ENCODE measurements at regions not wholly inside any gene's neighbourhood (a gene's known extent, or its start where the extent isn't known, plus 50 kb on each side); places are given as distances from the start of the nearest gene placed in this dataset.

DNA sequence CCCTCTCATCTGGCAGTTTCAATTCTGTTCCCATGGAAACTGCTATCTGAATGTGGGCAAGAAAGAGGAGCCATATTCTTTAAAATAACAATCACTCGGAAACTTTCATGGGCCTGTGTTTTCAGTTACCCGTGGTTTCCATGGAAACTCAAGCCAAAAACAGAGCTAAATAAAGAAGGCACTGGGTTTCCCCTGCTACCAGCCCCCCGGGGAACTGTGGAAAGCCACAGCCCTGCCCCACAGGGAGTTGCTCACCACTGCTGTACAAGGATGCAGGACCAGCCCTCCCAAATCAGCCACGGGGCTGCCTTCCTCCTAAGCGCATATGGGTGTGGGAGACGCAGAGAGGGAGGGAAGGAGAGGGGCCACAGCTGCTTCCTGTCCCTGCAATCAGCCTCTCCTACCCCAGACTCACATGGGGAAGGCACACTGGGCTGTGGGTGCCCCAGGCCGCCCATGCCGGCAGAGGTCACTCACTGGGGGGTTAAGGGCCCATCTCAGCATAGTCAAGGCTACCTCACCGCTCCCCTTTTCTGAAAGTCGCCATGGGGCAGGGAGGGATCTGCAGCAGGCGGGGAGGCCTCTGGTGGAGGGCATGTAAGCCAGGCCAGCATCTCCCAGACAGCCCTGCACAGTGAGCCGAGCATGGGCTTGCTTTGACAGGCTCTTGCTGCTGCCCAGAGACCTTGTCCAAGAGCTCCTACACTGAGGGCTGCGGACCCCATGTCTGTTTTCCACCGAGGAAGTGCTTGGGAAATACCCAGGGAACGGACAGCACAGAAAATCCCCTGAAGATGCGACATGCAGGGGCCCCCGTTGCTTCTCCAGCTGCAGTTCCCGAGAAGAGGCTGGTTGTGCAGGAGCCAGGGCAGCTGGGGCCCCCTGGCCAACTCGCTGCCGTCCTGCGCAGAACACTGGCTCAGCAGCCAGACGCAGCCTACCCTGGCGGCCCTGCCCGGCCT, 157.3 kb upstream of the PPP2R2D start:
- no peak for FAIRE-seq

DNA sequence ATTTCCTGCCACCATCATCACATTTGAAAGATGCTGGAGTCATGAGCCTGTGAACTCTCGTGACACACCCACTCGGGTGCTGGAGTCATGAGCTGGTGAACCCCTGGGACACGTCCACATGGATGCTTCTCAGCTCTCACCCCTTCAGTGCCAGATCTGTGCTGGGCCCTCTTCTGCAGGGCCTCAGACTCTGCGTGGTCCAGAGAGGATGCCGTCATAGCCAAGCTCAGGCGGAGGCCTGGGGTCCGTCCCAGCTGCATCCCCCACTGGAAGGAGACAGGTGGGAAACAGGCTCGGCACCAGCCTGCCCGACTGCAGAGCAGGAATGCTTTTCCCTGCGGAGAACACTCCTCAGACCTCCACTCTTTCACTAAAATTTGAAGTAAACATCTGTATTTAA, 156.5 kb upstream of the PPP2R2D start:
- no peak for FAIRE-seq

DNA sequence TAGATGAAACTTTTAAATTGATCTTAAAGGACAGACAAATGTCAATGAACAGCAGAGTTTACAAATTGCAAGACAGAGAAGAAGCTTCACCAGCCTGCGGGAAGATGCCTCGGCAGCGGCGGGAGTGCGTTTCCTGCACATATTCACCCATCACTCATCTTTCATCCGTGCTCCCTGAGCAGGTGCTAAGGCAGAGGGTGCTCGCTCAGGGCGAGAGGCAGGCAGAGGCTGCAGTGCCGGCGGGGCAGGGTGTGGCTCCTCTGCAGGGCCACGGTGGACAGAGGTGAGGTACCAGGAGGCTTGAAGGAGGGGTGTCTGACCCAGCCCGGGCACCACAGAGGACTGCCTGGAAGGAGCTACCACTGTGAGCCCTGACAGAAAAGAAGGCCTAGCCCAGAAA, 155.2 kb upstream of the PPP2R2D start:
- FAIRE-seq = no peak

DNA sequence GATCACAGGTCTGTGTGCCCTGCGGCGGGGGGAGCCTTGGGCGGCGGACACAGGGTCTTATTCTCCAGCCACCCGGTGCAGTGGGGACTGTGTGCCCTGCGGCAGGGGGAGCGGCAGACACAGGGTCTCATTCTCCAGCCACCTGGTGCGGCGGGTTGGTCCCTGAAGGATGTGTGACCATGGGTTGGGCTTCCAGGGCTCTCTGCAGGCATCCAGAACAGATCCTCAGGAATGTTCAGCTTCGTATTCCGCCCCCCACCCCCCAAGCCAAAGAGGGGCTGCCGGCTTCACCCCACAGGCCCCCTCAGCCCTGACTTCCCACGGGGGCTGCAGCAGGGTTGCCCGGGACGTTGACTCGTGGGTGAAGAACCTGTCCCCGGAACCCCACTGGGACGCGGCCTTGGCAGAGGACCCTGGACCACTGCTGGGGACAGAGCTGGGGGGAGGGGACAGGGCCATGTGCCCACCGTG, 154.5 kb upstream of the PPP2R2D start:
- FAIRE-seq = no peak

DNA sequence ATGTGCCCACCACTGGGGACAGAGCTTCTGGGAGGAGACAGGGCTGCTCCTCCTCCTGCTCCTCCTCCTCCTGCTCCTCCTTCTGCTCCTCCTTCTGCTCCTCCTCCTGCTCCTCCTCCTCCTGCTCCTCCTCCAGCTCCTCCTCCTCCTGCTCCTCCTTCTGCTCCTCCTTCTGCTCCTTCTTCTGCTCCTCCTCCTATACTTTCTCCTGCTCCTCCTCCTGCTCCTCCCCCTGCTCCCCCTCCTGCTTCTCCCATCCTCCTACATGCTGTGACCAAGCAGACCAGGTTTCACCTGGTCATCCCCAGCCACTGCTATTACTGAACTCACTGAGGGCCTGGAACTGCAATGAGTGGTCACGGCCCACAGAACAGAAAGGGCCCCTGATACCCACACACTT, 154.0 kb upstream of the PPP2R2D start:
- no peak for FAIRE-seq

DNA sequence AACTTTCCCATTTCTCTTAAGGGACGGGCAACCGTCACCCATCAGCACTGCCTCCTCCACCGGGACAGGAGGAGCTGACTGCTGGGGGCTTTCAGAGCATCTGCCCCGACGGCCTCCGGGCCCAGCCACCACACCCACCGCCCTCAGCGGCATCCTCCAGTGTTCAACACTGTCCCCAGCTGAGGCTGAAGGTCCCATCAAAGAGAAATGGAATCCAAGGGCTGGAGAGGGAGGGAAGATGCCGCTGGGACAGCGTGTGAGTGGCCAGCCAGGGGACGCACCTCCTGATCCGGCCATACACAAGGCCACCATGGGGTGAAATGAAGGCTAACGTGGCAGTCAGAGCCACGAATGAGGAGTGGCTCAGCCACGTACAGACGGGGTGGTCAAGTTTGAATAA, 153.6 kb upstream of the PPP2R2D start:
- no peak for FAIRE-seq

DNA sequence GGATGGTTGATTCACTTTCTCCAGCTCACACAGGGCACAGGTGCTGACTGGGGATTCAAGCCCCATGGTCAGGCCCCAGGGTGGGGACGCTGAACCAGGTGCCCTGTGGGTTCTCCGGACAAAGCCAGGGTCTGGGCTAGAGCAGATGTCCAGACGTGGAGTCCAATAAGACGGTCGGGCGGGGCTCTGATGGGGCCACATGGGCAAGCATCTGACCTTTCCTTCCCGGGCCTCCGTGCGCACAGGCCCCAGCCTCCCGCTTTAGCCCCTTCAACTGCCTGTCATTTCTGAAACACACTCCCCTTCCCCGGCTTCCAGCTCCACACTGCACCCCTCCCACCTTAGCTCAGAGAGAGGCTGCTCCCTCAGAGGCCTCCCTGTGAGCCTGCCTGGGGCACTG, 153.0 kb upstream of the PPP2R2D start:
- no peak for FAIRE-seq

DNA sequence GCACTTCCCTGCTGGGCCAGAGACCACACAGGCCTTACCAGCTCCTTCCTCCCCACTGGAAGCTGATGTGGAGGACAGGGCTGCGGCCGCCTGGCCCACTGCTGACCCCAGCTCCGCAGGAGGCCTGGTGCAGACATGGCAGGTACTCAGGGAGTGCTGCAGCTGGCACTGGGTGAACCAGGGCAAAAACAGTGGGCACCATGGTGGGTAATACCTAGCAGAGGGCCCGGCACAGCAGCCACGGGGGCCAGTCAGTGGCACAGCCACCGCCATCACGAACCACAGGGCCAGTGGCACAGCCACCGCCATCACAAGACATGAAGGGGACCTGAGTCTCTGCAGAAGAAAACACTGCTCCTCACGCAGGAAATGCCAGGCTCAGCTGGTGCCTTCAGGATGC, 152.6 kb upstream of the PPP2R2D start:
- no peak for FAIRE-seq

DNA sequence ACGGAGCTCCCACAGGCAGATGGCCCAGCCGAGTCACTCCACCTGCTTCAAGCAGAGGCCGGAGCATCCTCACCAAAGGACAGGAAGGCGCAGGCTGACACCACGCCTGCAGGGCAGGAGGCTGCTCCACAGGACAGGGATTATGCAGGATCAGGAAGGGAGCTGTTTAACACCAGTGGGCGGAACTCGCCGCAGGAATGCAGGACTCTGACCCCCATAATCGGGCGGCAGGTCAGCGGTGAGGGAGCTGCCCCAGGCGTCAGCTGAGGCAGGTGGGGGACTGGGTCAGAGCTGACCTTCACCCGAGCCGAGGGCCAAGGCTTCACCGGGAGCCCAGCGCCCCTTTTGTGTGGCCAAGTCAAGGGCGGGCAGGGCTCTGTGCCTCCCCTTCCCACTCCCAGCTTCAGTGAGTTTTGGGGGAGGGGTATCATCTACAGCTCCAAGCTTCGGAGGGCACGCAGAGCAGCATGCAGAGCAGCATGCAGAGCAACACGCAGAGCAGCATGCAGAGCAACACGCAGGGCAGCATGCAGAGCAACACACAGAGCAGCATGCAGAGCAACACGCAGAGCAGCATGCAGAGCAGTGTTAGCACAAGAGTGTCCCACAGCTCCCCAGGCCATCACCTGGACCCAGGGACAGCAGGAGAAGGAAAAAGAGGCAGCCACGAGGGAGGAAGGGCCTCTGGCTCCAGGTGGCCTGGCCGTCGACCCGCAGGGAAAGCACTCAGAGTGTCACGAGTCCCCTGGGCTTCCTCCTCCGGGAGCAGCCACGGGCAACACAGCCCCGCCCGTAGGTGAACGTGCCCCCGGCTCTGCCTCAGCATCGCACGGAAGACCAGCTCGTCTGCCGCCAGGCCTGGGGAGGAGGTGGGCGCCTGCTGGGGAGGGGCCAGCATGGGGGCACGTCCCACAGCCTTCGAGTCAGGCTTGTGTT, 151.7 kb upstream of the PPP2R2D start:
- no peak for FAIRE-seq

DNA sequence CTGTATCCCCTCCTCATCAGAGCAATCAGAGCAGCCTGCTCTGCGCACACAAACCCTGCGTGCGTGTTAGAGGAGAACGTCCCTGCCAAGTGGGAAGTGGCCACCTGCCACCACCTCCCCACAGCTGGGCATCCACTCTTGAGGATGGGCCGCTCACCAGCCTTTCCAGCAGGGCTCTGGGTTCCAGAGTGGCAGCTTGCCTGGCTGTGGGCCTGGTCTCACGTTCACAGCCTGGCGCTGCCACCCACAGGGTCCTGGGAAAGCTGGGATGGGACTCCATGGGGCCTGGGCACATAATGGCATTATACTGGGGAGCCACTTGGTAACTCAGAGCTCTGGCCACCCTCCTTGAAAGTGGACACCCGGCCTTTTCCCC, 151.1 kb upstream of the PPP2R2D start:
- FAIRE-seq = no peak

DNA sequence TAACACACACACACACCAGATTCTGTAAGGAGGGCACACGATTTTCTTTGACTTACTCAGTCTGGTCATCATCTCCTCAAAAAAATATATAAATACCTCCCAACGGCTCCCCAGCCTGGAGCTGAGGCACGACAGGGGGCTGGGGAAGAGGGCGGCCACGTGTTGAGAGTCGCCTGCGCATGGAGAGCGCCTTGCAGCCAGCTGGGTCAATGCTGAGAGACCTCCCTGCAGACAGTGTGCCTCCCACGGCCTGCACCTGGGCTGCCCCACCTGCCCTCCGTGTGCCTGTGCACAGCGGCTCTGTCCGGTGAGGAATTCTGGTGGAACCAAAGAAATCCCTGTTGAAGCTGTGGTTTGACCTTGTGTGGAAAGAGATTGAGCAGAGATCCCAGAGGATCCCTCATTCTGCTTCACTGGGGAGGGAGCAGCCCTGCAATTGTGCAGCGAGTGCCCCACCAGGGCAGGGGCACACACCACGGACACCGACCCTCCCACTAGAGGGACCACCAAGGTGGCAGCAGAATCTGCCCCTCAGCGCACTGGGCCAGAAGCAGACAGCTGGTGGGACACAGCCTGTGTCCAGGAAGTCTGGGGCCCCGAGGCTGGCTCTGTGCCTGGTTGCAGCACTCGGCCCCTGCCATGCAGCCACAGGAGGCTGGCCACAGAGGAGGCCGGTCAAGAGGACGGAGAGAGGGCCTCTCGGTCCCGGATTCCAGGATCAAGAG, 150.5 kb upstream of the PPP2R2D start:
- no peak for FAIRE-seq

DNA sequence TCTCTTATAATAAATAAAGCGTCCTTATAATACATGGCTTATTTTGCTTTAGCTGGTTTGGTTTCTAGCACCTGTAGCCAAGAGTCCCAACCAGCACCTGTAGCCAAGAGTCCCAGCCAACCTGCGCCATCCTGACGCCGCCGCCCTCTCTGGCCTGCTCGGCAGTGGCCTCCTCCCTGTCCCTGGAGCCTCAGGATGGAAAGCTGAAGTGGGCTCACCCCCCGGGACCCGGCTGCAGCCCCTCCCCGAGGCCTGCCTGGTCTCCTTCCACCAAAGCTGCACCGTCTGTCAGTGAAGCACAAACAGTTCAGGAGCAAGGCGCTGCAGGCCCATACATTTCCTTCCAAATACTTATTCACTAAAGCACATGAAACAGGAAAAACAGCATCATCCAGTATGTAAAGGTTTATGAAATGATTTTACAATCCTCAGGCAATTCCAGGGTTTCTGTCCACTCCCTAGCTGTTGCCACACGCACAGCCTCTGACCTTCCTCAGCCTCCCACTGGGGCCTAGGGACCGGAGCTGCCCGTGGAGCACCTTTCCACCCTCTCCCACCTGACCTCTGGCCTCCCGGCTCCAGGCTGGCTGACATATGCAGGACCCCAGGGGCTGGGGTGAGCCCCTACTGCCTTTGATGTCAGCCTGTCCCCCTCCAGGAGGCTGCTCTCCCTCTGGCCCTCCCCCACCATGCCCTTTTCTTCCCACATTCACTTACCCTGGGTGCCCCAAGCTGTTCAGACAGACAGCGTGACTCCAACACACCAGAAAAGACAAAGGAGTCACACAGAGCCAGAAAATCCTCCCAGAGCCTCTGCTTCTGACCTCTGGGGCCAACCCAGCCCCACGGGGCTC, 149.6 kb upstream of the PPP2R2D start:
- FAIRE-seq = no peak

DNA sequence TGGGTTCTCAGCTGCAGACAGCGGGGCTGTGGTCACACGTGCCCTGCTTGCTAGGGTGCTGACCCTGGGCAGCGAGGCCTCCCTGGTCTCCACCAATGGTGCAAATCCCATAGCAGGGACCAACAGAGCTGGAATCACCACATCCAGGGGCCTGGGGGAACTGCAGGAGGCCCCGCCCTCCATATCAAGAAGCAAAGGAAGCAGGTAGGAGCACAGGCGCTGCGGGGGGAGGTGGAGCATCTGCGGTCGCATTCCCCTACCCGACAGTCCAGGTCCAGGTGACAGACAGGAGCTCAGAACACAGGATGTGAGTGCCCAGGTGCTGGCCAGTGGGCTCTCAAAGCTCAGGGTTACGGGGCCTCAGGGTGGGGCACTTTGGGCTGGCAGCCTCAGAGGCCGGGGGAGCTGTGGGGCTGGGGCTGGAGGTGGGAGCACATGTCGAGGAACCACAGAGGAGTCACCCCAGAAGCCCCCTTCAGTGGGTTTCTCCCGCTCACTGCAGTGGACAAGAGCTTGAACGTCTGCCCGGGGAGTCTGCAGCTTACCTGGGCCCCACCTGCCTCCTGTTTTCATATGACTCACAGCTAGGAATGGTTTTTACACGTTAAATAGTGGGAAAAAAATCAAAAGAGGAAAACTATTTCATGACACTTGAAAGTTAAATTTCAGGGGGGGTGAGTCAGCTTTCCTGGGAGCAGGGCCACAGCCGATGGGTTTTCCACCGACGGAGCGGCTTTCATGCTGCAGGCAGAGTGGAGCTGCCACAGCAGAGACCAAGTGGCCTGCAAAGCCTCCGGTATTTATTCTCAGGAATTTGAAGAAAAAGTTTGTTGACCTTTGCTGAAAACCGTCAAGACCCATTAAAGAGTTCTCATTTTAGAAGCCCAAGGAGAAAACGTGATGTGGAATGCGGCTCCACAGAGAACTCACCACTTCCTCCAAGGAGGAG, 148.7 kb upstream of the PPP2R2D start:
- no peak for FAIRE-seq

DNA sequence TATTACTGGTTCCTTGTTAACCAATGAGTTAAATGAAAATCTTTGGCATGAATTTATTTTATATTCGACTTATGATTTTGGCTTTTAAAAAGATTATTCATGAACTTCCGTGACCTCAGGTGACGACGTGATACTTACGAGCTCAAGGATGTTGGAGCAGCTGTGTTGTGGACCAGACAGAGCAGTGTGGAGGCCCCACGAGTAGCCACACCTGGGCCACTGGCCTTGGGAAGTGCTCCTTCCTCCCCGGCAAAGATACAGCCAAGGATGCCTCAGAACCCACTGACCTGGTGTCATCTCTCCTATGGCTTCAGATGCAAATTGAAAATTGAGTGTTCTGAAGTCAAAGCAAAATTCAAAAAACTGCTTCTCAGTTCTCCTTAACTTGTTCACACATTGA, 147.5 kb upstream of the PPP2R2D start:
- FAIRE-seq = no peak

DNA sequence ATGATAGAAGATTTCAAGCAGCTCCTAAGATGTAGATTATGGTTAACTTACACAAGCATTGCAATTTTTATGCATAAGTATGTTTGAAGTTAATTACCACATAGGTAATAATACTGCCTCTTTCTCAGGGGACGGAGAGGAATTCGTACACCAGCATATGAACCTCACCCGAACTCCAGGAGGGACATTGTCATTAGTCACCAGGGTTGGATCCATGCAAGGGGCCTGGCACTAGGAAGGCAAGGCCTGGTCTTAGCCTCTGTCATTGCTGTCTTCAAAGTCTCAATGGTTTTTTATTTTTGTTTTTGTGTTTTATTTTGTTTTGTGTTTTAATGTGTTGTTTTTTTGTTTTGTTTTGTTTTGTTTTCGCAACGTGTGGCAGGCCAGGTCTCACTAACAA, 145.6 kb upstream of the PPP2R2D start:
- FAIRE-seq = no peak

DNA sequence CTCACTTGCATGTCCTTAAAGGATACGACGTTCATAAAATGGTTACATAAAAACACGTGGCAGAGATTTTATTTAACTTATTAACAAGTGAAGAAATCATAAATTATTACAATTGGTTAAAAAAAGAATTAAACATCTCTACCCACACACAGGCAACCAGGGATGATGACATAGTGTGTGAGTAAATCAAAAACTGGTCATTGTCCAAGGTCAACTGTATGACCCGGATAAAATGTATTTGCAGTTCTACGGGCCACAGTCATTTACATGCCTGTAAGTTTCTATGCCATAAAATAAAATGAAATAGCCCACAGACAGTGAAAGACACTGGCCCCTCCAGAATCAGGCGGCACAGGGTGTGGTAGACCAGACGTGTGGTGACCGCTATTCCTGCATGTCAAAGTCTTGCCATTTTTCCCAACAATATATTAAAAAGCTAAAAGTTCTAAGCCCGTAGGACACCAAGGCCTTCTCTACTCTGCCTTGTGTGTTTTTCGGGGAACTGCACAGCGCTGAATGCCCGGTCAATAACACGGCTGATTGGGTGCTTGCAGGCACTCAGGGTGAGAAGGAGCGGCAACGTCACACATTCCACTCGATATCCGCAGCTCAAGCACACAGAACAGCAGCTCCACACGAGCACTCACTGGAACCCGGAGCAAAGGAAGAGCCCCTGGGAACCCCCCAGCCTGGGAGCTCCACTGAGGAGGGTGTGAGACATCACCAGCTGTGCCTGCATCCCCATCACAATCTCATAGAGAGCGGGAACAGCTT, 143.3 kb upstream of the PPP2R2D start:
- FAIRE-seq = no peak

DNA sequence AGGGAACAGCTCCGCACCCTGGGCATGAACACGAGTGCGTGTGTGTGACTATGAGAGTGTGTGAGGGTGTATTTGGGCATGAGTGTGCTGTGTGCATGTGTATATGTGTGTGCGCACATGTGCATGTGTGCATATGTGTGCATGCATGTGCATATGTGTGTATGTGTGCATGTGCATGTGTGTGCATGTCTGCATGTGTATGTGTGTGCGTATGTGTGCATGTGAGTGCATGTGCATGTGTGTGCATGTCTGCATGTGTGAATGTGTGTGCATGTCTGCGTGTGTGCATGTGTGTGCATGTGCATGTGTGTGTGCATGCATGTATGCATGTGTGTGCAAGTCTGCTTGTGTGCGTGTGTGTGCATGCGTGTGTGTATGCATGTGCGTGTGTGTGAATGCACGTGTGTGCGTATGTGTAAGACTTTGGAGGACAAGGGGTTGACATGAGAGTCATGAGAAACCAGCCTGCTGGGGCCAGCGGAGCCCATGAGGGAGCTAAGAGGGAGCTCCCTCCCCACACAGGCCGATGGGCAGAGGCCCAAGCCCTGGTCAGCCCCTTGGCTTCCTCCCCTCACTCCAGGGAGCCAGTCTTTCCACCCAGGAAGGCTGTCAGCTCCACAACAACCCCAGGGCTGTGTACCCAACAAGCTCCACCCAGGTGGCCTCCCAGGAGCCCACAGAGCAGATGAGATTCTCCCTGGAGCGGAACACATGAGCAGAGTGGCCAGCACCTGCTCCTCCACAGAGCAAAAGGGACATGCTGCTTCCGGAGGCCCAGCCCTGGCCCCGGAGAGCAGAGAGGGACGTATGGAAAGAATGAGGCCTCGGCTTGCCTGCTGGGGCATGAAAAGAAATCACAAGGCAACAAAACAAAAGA, 142.5 kb upstream of the PPP2R2D start:
- no peak for FAIRE-seq

DNA sequence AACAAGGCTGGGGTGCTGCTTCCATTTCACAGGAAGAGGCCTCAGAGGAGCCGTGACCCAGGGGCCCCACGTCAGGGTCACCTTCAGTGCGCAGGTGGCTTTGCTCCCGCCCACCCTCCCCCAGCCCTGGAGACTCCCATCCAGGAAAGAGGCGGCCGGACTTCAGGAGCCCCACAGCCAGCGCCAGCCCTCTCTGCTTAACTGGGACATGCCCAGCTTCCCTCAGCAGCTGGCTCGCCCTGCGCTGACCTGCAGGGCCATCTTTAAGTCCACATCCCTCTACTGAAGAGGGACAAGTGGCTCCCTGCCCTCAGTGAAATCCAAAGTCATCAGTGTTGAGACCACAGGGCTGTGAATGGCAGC, 141.9 kb upstream of the PPP2R2D start:
- no peak for FAIRE-seq

DNA sequence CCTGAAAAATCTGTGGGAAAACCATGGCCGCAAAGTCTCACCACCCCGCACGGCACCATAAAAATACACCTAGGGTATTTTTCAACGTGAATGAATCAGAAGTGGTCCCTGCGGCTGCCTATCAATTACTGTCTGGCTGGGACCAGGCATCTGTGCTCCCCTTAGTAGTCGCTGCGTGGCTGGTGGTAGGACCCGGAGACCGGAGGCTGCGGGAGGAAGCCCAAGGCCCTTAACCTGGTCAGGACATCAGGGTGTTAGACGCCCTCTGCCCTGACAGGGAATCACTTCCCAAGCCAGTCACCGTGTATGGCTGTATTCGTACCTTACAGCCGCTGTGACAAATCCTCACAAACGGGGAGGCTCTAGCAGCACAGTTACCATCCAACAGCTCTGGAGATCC, 141.5 kb upstream of the PPP2R2D start:
- FAIRE-seq = no peak
